ENCODE measurements at regions not wholly inside any gene's neighbourhood (a gene's known extent, or its start where the extent isn't known, plus 50 kb on each side); places are given as distances from the start of the nearest gene placed in this dataset.

DNA sequence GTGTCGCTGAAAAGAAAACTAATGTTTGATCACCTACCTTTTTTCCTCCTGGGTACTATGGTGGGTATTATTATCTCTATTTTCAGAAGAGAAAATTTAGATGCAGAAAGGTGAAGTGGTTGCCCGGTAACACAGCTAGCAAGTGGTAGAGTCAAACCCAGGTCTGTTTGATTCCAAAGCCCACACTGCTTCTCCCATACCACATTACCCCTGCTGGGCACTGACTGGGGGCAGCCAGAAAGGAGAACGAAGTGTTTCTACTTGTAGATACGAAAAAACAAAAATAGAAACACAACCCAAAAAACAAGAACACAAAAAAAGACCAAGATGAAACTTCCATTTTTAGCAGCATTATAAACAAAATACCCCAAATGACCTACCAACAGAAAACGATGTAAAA is 142.2 kb downstream of the SLC41A2 start:
- Histone ChIP-seq H3K4me3 (replicated peaks; ENCODE audit: insufficient read depth, low read length) (no peak overlapping the region), H3K27ac (replicated peaks) (no peak overlapping the region), H3K27me3 (ENCODE audit: insufficient read depth, poor library complexity, severe bottlenecking) (no peaks in the 10 kb centered on the region)
- no peak for TF ChIP-seq REST (IDR thresholded peaks at IDR 0.05; ENCODE audit: insufficient replicate concordance, low read depth)
- no peak for TF ChIP-seq POLR2AphosphoS5 (IDR thresholded peaks at IDR 0.05; ENCODE audit: low read depth)
- no peak for TF ChIP-seq GABPA (IDR thresholded peaks at IDR 0.05; ENCODE audit: low read depth)
- no peak for TF ChIP-seq SPI1 (IDR thresholded peaks at IDR 0.05; ENCODE audit: borderline replicate concordance, low read depth)
- TF ChIP-seq, protein P1, sequence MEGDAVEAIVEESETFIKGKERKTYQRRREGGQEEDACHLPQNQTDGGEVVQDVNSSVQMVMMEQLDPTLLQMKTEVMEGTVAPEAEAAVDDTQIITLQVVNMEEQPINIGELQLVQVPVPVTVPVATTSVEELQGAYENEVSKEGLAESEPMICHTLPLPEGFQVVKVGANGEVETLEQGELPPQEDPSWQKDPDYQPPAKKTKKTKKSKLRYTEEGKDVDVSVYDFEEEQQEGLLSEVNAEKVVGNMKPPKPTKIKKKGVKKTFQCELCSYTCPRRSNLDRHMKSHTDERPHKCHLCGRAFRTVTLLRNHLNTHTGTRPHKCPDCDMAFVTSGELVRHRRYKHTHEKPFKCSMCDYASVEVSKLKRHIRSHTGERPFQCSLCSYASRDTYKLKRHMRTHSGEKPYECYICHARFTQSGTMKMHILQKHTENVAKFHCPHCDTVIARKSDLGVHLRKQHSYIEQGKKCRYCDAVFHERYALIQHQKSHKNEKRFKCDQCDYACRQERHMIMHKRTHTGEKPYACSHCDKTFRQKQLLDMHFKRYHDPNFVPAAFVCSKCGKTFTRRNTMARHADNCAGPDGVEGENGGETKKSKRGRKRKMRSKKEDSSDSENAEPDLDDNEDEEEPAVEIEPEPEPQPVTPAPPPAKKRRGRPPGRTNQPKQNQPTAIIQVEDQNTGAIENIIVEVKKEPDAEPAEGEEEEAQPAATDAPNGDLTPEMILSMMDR (IDR thresholded peaks at IDR 0.05; ENCODE audit: insufficient read depth, low read length): no peak
- DNase-seq (ENCODE audit: low read depth in 1 of 2, low spot score in 1 of 2): no peak

- TF ChIP-seq, protein P1 (IDR thresholded peaks at IDR 0.05; ENCODE audit: insufficient read depth, low read length): no peak
- TF ChIP-seq POLR2AphosphoS5 (IDR thresholded peaks at IDR 0.05; ENCODE audit: low read depth): no peak
- no peak for TF ChIP-seq SPI1 (IDR thresholded peaks at IDR 0.05; ENCODE audit: borderline replicate concordance, low read depth)
- TF ChIP-seq REST (IDR thresholded peaks at IDR 0.05; ENCODE audit: insufficient replicate concordance, low read depth): no peak
- TF ChIP-seq GABPA (IDR thresholded peaks at IDR 0.05; ENCODE audit: low read depth): no peak
- no peak overlapping the region for H3K4me3 ChIP-seq (replicated peaks; ENCODE audit: insufficient read depth, low read length)
- DNase-seq (ENCODE audit: low read depth in 1 of 2, low spot score in 1 of 2): no peak
Observed at GRCh38 chr12:104814944-104815343, 143.1 kb downstream of the SLC41A2 start.

More at GRCh38 chr12:104814944-104815343, 143.1 kb downstream of the SLC41A2 start:
- Histone ChIP-seq H3K27ac (replicated peaks) (no peak overlapping the region), H3K27me3 (ENCODE audit: insufficient read depth, poor library complexity, severe bottlenecking) (no peaks in the 10 kb centered on the region)
